NCI-H2171 treated with DMSO at 0.1 percent for 48 hours (cell line): ENCODE measurements at regions not wholly inside any gene's neighbourhood (a gene's known extent, or its start where the extent isn't known, plus 50 kb on each side); places are given as distances from the start of the nearest gene placed in this dataset.
"Not testable (repeated sequence)": the region's sequence is repeated elsewhere in the genome, so short reads cannot be mapped to it uniquely, and the experiment has no call there.

Source experiments
- DNase-seq: peaks from one replicate; lab custom pipeline; 2025; lab: John Stamatoyannopoulos, UW

- not testable (repeated sequence) for DNase-seq
These were observed 772.6 kb downstream of the PRIM2 start for GRCh38 chr6:58090067-58090466.

DNA sequence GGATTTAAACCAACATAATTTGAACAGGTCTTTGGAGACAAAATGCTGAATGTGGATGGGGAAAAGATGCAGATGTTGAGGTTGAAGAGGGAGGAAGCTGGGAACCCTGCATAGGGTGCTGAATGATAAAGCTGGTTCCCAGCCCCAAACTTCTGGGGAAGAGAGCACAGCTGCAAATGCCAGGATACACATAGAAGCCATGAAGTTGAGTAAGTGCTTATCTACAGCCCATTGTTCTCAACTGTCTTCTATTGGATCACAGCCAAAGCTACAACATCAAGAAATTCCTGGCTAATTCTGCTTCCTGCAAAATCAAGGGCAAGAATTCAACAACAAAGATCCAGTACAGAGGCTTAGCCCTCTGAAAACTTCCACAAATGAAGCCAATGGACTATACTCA is 779.8 kb downstream of the PRIM2 start:
- DNase-seq, result not testable (repeated sequence)

DNA sequence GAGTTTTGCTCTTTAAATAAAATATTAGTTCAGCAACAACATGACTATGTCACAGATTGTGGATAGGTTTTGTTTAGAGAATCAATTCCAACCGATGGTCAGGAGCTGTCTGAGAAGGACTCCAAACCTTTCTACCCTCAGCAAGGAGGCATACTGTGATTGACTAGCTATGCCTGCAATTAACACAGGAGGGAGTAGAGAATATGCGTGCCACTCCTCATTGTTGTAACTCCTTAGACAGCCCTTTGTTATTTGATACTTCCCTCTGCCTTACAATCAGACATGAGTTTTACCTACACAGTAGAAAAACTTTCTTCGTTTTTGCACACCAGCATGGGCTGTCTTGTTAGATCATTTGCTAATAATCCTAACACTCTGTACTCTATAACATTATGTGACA is 796.5 kb downstream of the PRIM2 start:
- DNase-seq, result no peak

DNA sequence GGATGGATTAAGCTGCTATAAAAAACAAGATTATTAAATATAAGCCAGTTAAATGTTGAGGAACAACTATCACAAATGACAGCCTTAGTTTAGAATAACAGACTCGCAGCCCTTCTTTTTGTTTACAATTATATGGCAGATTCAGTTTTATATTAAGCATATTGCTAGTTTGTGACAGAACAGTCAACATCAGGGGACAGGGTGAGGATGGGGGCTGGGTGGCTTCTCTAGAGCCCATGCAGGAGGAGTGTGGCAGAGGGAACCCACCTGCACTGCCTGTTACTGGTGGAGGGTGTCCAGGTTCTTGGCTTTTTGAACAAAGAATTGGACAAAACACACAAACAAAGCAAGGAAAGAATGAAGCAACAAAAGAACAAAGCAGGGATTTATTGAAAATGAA is 799.7 kb downstream of the PRIM2 start:
- DNase-seq, result not testable (repeated sequence)

DNA sequence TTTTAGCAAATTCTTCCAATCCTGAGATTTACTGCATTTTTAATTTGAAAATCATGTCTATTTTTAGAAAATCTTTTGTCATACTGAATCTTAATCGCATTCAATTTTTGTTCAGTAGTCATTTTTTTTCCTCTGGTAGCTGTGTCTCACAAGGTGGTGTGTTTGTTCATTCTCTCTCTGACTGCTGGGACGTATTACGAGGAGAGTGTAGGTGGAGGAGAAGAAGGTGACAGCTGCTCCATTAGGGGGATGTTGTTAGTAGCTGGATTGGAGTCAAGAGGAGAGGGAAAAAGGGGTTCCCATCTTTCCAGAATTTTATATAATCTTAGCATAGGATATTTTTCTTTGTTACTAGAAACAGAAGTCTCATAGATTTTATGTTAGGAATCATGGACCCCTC is 804.2 kb downstream of the PRIM2 start:
- not testable (repeated sequence) for DNase-seq

- not testable (repeated sequence) for DNase-seq
These were observed 806.3 kb downstream of the PRIM2 start for GRCh38 chr6:58123770-58124169.

GRCh38 chr6:58128549-58128948 is 811.1 kb downstream of the PRIM2 start:
- DNase-seq, result not testable (repeated sequence)

DNA sequence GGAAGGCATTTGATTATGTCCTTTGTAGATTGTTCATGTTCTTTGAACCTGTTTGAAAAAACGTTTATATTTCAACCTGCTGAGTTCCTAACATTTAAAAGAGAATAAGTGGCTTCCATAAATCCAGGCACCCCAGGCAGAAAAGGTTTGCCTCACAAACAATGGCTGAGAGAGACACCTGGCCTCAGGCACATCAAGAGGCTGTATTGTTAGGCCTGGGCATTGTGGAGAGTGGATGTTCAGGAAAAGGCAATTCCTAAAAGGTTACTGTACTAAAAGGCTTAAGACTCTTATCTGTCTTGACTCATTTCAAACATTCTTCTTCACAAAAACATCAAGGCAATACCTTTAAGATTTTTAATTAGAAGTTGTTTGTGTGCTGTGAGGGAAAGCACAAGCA is 811.7 kb downstream of the PRIM2 start:
- DNase-seq, result not testable (repeated sequence)

- DNase-seq, result not testable (repeated sequence)
These were observed 822.3 kb downstream of the PRIM2 start for GRCh38 chr6:58139746-58140145.

GRCh38 chr6:58171025-58171424 is 853.6 kb downstream of the PRIM2 start:
- DNase-seq, result not testable (repeated sequence)

GRCh38 chr6:58181557-58182065 is 864.2 kb downstream of the PRIM2 start:
- DNase-seq, result not testable (repeated sequence)

GRCh38 chr6:58185300-58185699 is 867.9 kb downstream of the PRIM2 start:
- not testable (repeated sequence) for DNase-seq

DNA sequence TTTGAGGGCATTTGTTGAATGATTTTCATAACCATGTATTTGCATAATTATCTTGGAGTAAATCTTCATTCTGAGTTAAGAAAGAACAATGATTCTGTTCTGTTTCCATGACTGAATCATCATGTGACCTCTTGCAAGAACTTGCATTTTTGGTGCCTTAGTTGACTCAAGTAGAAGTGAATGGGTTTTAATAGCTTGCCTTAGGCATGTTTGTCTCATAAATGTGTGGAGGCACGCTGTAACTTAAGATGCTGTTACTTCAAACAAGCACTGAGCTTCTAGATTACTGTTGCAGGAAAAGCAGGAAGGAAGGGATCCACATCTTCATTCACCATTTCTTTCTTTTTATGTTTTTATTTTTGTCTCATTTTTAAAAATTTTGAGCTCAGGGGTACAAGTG is 875.8 kb downstream of the PRIM2 start:
- DNase-seq, result not testable (repeated sequence)

DNA sequence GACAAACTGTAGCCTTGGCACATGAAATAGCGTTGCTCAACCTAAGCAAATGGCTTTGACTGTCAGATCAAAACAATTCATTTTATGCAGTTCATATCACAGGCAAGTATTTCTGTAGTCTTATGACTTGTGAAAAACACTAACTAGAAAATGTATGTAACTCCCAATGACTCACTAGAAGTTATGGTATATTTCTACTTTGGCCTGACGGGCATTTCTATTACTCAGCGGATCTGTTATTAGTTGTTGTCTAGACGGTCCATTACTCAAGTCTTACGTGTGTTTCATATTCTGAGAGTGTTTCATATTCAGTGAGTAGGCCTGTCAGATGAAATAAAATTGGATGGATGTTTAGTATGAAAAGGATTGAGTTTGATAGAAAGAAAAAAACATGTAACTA is 880.9 kb downstream of the PRIM2 start:
- no peak for DNase-seq

- not testable (repeated sequence) for DNase-seq
These were observed 919.7 kb downstream of the PRIM2 start for GRCh38 chr6:58237124-58237523.

GRCh38 chr6:58238421-58238820 is 921.0 kb downstream of the PRIM2 start:
- DNase-seq, result not testable (repeated sequence)

DNA sequence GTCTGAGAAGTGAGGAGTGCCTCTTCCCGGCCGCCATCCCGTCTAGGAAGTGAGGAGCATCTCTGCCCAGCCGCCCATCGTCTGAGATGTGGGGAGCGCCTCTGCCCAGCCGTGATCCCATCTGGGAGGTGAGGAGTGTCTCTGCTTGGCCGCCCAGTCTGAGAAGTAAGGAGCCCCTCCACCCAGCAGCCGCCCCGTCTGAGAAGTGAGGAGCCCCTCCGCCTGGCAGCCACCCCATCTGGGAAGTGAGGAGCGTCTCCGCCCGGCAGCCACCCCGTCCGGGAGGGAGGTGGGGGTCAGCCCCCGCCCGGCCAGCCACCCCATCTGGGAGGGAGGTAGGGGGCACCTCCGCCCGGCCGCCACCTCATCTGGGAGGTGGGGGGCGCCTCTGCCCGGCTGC is 940.2 kb downstream of the PRIM2 start:
- not testable (repeated sequence) for DNase-seq

DNA sequence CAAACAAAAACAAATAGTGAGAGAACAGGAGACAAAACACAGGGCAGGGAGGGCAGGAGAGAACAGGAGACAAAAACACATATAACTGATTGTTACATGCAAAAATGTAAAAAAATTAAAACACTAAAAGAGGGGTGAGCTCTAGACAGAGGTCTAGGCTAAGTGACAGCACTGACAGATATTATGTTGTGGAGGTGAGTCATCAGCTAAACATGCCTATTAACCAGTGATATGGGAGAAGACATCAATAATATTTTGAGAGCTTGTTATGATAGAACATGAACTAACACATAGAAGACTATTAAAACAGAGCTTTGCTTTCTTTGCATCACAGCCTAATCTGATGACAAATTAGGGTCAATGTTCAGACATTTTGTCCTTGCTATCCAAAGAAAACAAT is 972.7 kb downstream of the PRIM2 start:
- no peak for DNase-seq

GRCh38 chr6:58291319-58291718 is 973.9 kb downstream of the PRIM2 start:
- DNase-seq, result not testable (repeated sequence)

GRCh38 chr6:58307901-58308300 is 990.5 kb downstream of the PRIM2 start:
- not testable (repeated sequence) for DNase-seq

- DNase-seq, result not testable (repeated sequence)
These were observed 1014.7 kb downstream of the PRIM2 start for GRCh38 chr6:58332108-58332507.

DNA sequence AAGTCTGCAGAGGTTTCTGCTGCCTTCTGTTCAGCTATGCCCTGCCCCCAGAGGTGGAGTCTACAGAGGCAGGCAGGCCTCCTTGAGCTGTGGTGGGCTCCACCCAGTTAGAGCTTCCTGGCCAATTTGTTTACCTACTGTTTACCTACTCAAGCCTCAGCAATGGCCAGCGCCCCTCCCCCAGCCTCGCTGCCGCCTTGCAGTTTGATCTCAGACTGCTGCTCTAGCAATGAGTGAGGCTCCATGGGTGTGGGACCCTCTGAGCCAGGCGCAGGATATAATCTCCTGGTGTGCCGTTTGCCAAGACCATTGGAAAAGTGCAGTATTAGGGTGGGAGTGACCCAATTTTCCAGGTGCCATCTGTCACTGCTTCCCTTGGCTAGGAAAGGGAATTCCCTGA is 1024.9 kb downstream of the PRIM2 start:
- not testable (repeated sequence) for DNase-seq

DNA sequence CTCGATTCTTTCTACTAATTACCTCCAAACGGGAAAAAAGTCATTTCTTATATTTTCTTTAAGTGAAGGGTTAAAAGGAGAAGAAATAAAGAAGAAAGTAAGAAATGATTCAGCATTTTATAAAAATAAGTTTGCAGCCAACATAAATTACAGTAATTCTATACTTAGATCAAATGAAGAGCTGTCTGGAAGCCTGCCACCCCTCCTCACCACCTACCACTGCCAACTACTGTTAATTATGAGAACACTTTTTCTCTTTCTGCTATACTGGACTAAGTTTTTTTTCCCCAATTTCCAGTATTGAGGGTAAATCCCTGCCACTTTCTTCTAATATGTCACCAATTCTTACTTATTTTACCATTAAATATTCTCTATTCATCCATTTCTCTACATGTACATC is 1030.1 kb downstream of the PRIM2 start:
- not testable (repeated sequence) for DNase-seq

DNA sequence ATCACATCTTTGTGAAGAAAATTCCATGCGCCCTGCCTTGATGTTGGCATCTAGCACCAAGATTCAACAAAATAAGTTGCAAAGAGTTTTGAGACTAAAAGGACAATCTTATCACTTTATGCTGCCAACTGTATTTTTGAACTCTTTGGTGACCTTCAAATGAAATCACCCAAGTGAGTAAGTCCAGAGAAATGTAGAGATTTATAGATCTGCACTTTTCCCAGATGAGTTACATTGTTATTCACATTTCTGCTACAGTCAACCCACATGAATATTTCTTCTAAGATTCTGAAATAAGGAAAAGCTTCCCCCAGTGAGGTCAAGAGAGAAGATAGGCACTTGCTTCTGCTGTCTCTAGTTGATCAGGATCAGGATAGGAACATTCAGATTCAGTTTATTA is 1034.2 kb downstream of the PRIM2 start:
- not testable (repeated sequence) for DNase-seq
